ENCODE measurements at regions not wholly inside any gene's neighbourhood (a gene's known extent, or its start where the extent isn't known, plus 50 kb on each side); places are given as distances from the start of the nearest gene placed in this dataset.

DNA sequence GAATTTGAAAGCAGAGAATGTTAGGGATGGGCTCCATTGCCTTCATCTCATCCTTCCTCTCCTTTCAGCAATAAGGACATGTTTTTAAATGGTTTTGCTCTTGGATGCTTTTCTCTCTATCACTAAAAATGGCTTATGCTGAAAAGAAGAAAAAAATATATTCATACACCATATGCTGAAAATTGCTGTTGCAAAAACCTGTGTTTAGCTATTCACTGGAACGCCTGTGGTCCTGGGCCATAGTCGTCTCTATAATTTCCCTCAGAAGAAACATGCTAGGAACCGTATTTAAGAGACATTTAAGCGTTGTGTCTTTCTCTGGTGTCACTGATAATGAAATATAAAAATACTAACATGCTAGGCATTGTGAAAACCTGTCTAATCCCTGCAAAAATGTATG, 324.9 kb downstream of the TSN start:
- Histone ChIP-seq H3K27ac (replicated peaks) (no peak overlapping the region), H3K4me3 (replicated peaks; ENCODE audit: insufficient read depth, low read length) (no peak overlapping the region), H3K27me3 (ENCODE audit: insufficient read depth, poor library complexity, severe bottlenecking) (no peaks in the 10 kb centered on the region)
- no peak for DNase-seq (ENCODE audit: low read depth in 1 of 2, low spot score in 1 of 2)
- TF ChIP-seq, protein P1, sequence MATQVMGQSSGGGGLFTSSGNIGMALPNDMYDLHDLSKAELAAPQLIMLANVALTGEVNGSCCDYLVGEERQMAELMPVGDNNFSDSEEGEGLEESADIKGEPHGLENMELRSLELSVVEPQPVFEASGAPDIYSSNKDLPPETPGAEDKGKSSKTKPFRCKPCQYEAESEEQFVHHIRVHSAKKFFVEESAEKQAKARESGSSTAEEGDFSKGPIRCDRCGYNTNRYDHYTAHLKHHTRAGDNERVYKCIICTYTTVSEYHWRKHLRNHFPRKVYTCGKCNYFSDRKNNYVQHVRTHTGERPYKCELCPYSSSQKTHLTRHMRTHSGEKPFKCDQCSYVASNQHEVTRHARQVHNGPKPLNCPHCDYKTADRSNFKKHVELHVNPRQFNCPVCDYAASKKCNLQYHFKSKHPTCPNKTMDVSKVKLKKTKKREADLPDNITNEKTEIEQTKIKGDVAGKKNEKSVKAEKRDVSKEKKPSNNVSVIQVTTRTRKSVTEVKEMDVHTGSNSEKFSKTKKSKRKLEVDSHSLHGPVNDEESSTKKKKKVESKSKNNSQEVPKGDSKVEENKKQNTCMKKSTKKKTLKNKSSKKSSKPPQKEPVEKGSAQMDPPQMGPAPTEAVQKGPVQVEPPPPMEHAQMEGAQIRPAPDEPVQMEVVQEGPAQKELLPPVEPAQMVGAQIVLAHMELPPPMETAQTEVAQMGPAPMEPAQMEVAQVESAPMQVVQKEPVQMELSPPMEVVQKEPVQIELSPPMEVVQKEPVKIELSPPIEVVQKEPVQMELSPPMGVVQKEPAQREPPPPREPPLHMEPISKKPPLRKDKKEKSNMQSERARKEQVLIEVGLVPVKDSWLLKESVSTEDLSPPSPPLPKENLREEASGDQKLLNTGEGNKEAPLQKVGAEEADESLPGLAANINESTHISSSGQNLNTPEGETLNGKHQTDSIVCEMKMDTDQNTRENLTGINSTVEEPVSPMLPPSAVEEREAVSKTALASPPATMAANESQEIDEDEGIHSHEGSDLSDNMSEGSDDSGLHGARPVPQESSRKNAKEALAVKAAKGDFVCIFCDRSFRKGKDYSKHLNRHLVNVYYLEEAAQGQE (IDR thresholded peaks at IDR 0.05; ENCODE audit: insufficient replicate concordance, low read depth) = no peak
- TF ChIP-seq POLR2AphosphoS5 (IDR thresholded peaks at IDR 0.05; ENCODE audit: low read depth) (no peak), GABPA (IDR thresholded peaks at IDR 0.05; ENCODE audit: low read depth) (no peak), SPI1 (IDR thresholded peaks at IDR 0.05; ENCODE audit: borderline replicate concordance, low read depth) (no peak)
- TF ChIP-seq, protein P2, sequence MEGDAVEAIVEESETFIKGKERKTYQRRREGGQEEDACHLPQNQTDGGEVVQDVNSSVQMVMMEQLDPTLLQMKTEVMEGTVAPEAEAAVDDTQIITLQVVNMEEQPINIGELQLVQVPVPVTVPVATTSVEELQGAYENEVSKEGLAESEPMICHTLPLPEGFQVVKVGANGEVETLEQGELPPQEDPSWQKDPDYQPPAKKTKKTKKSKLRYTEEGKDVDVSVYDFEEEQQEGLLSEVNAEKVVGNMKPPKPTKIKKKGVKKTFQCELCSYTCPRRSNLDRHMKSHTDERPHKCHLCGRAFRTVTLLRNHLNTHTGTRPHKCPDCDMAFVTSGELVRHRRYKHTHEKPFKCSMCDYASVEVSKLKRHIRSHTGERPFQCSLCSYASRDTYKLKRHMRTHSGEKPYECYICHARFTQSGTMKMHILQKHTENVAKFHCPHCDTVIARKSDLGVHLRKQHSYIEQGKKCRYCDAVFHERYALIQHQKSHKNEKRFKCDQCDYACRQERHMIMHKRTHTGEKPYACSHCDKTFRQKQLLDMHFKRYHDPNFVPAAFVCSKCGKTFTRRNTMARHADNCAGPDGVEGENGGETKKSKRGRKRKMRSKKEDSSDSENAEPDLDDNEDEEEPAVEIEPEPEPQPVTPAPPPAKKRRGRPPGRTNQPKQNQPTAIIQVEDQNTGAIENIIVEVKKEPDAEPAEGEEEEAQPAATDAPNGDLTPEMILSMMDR (IDR thresholded peaks at IDR 0.05; ENCODE audit: insufficient read depth, low read length) = no peak

DNA sequence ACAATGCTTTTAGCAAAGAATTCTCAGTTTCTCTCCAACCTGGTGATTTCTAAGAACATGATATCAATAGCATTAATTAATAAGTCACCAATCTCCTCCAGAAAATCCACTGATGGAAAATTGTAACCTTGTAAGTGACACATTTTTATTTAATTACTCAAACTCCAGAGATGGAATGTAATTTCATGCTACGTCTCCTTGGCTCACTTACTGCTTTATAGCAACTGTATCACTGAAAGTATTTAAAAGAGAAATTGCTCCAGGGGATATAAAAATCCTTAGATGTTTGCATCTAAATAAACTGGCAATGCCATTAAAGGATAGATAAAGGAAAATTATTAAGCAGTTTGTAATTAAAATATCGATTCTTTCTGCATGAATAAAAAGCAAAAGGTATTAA, 325.4 kb downstream of the TSN start:
- H3K27me3 ChIP-seq (ENCODE audit: insufficient read depth, poor library complexity, severe bottlenecking) = no peaks in the 10 kb centered on the region
- TF ChIP-seq POLR2AphosphoS5 (IDR thresholded peaks at IDR 0.05; ENCODE audit: low read depth) (no peak), GABPA (IDR thresholded peaks at IDR 0.05; ENCODE audit: low read depth) (no peak), SPI1 (IDR thresholded peaks at IDR 0.05; ENCODE audit: borderline replicate concordance, low read depth) (no peak)
- TF ChIP-seq, protein P2 (IDR thresholded peaks at IDR 0.05; ENCODE audit: insufficient read depth, low read length) = no peak
- TF ChIP-seq, protein P1 (IDR thresholded peaks at IDR 0.05; ENCODE audit: insufficient replicate concordance, low read depth) = no peak
- no peak for DNase-seq (ENCODE audit: low read depth in 1 of 2, low spot score in 1 of 2)

DNA sequence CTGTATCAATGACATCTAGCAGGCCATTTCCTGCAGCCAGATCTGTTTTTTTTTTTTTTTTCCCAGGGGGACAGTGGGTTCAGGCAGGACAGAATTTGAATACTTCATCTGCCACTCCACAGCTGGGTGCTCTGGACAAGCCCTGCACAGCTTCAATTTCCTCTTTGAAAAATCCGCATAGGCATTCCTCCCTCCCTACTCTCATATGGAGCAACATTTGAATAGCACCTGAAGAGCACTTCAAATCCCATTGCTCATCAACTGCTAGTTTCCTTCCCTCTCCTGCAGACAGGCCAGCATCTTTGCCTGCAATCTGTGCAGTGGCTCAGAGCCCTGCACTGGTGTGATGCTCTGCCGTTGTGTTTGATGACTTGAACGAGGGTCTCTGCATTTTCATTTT, 326.3 kb downstream of the TSN start:
- no peak for DNase-seq (ENCODE audit: low read depth in 1 of 2, low spot score in 1 of 2)
- TF ChIP-seq SPI1 (IDR thresholded peaks at IDR 0.05; ENCODE audit: borderline replicate concordance, low read depth) = no peak
- TF ChIP-seq POLR2AphosphoS5 (IDR thresholded peaks at IDR 0.05; ENCODE audit: low read depth) = no peak
- no peak for TF ChIP-seq GABPA (IDR thresholded peaks at IDR 0.05; ENCODE audit: low read depth)
- TF ChIP-seq, protein P1 (IDR thresholded peaks at IDR 0.05; ENCODE audit: insufficient replicate concordance, low read depth) = no peak

More for the DNA sequence above, 325.4 kb downstream of the TSN start:
- no peak overlapping the region for H3K4me3 ChIP-seq (replicated peaks; ENCODE audit: insufficient read depth, low read length)
- no peak overlapping the region for H3K27ac ChIP-seq (replicated peaks)

More for the DNA sequence above, 326.3 kb downstream of the TSN start:
- Histone ChIP-seq H3K27me3 (ENCODE audit: insufficient read depth, poor library complexity, severe bottlenecking) (no peaks in the 10 kb centered on the region), H3K27ac (replicated peaks) (no peak overlapping the region), H3K4me3 (replicated peaks; ENCODE audit: insufficient read depth, low read length) (no peak overlapping the region)

Data from HL-60 (cell line).